DND-41 (cell line): ENCODE measurements at regions not wholly inside any gene's neighbourhood (a gene's known extent, or its start where the extent isn't known, plus 50 kb on each side); places are given as distances from the start of the nearest gene placed in this dataset.

Experiments
- CTCF ChIP-seq: IDR thresholded peaks from 2 replicates; pipeline ENCODE4 v1.5.1; 2012; ENCODE audit warnings: borderline replicate concordance, low read length, moderate library complexity, mild to moderate bottlenecking; ENCODE audit not compliant: poor library complexity, severe bottlenecking; ENCODE audit errors: extremely low read depth
- EZH2 ChIP-seq: IDR thresholded peaks from 3 replicates; pipeline ENCODE4 v1.6.1; 2012; ENCODE audit warnings: borderline replicate concordance, low read depth, mild to moderate bottlenecking, moderate library complexity, low read length, inconsistent platforms; ENCODE audit not compliant: severe bottlenecking

- TF ChIP-seq CTCF (peak; percentile 76), EZH2 (no peak)
These were observed 352.0 kb downstream of the BCAT1 start for GRCh38 chr12:24596768-24597388.
